ENCODE measurements at regions not wholly inside any gene's neighbourhood (a gene's known extent, or its start where the extent isn't known, plus 50 kb on each side); places are given as distances from the start of the nearest gene placed in this dataset.

DNA sequence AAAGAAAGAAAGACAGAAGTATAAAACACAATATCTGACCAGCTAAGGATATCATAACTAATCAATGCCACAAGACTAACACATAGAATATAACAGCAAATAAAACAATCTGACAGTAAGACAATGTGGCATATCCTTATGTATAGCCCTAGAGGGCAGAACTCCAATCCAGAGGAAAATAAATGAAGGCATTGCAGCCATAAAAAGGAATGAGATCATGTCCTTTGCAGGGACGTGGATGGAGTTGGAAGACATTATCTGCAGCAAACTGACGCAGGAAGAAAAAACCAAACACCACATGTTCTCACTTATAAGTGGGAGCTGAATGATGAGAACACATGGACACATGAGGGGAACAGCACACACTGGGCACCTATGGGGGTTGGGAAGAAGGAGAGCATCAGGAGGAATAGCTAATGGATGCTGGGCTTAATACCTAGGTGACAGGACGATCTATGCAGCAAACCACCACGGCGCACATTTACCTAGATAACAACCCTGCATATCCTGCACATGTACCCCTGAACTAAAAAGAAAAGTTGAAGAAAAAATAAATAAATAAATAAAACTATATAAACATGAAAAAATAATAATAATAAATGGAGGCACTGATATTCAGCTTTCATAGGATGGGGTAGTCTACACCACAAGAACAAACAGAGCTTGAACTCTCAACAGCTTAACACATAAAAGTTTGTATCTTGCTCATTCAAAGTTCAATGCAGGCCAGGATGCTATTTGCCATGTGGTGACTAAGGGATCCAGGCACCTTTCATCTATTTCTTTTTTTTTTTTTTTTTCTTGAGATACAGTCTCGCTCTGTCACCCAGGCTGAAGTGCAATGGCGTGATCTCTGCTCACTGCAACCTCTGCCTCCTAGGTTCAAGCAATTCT, 66.1 kb upstream of the KAT6B start:
- DNase-seq (ENCODE audit: low read depth, low spot score): no peak

DNA sequence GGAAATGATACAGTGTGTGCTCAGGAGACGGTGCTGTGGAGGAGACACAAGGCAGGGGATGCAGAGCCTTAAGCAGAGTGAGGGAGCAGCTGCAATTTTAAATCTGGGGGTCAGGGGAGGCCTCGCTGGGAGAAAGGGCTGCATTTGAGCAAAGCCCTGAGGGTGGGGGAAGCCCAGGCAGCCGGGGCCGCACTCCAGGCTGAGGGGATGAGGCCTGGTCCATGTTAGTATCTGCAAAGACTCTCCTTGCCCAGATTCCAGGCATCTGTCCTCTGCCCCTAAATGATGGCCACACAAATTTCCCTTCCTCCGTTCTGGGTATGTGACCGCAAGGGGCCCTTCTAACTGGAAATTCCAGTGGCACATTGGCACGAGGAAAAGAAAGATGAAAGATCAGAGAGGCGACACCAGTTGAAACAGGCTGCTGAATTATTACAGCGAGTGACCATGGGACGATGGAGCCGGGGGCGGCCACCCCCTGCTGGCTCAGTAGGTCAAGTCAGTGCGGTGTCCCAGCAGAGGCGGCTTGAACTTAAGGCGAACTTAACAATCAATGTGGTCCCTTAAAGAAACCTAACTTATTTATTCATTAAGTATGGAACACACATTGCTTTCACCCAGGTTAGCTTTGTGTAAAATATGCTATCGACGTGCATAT, 62.3 kb upstream of the KAT6B start:
- DNase-seq (ENCODE audit: low read depth, low spot score): no peak

DNA sequence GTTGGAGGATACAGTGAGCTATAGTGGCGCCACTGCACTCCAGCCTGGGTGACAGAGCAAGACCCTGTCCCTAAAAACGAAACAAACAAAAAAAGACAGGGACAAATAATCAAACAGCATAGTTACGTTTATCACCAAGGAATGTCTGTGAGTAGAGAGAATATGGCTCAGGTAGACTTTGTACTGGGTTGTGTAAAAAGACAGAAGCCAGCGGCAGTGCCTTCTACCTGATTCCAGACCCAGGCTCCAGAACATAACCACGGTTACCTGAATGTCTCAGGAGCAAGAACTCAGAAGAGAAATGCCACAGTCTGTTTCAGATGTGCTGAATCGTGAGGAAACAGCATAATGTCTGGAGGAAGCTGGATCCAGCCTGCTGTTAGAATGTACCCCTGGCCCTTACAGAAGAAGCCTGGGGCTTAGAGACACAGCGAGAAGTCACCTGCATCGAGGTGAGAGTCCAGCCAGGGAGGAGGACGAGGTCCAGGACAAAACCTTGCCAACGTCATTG, 60.9 kb upstream of the KAT6B start:
- no peak for DNase-seq (ENCODE audit: low read depth, low spot score)

DNA sequence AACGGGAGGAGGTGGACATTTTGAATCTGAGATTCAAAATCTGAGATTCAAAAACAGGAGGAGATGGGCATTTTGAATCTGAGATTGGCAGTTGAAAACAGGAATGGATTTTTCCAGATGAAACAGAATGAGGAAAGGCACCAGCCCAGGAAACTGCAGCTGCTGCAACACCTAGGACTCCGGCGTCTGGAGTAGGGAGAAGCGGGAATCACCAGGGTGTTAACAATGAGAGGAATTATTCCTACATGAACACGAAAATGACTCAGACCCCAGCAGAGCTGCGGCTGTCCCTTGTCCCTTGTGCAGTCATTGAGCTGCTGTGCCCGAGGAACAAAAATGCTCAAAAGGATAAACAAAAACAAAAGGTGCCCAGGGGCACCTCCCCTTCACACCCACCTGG, 59.9 kb upstream of the KAT6B start:
- DNase-seq (ENCODE audit: low read depth, low spot score): peak; percentile 65

DNA sequence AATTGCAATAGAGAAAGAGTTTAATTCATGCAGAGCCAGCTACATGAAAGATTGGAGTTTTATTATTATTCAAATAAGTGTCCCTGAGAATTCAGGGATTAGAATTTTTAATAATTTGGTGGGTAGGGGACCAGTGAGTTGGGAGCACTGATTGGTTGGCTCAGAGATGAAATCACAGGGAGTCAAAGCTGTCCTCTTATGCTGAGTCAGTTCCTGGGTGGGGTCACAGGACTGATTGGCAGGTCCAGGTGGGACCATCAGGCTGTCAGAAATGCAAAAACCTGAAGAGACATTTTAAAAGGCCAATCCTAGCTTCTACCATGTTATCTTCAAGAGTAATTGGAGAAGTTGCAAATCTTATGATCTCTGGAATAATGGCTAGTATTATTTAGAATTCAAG, 56.0 kb upstream of the KAT6B start:
- no peak for DNase-seq (ENCODE audit: low read depth, low spot score)

DNA sequence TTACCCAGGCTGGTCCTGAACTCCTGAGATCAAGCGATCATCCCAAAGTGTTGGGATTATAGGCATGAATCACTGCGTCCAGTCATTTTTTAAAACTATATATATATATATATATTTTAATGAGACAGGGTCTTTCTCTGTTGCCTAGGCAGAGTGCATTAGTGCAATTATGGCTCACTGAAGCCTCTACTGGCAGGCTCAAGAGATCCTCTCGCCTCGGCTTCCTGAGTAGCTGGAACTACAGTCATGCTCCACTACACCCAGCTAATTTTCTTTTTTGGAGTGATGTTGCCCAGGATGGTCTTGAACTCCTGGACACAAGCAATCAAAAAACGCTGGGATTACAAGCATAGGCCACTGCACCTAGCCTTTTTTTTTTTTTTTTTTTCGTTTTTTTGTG, 55.3 kb upstream of the KAT6B start:
- DNase-seq (ENCODE audit: low read depth, low spot score): no peak

DNA sequence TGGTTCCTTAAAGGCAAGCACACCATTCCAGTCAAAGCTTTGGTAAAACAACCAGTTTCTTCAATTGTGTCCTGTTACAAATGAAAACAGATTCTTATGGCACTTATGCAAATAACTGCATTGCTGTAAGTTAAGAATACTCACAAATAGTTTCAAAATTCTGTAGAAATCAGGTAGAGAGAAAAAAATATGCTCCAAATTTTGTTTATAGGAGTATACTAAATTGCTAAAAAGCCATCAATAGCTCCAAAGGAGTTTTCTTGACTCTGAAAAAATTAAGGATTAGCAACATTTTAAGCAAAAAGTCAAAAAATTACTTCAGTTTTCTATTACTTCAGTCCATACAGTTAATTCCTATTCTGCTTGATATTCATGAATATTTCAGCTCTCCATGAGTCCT, 51.3 kb upstream of the KAT6B start:
- DNase-seq (ENCODE audit: low read depth, low spot score): no peak

Data from astrocyte of the hippocampus (primary cell).